GM19452 (cell line): ENCODE measurements at regions not wholly inside any gene's neighbourhood (a gene's known extent, or its start where the extent isn't known, plus 50 kb on each side); places are given as distances from the start of the nearest gene placed in this dataset.

Experiments
- ATAC-seq: cut with Tn5 transposase; IDR thresholded peaks from one replicate; pipeline ENCODE4 v1.9.1; 2021; ENCODE audit not compliant: unreplicated experiment

DNA sequence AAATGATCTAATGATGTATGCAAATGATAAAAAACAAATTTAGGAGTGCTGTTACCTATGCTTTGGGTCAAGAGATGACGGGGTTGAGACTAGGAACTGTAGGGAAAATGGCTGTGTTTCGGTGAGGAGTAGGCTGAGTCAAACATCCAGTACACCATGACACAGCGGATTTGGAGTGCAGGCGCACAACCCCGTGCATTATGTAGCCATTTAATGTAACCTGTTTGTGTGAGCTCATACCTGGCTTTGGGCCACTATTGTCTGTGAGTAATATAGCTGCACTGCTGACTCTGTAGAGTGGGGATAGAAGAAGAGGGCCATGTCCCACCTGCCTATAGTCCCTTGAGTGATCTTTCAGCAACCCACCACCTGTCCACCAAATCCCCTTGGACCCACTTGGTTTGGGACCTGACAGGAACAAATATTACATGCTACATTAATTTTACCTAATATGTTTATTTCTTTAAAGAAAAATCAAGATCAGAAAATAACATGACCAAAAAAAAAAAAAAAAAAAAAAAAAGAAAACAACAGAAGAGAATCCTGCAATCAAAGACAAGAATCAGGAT lies 95.5 kb upstream of the KLHL1 start:
- no peak for ATAC-seq

DNA sequence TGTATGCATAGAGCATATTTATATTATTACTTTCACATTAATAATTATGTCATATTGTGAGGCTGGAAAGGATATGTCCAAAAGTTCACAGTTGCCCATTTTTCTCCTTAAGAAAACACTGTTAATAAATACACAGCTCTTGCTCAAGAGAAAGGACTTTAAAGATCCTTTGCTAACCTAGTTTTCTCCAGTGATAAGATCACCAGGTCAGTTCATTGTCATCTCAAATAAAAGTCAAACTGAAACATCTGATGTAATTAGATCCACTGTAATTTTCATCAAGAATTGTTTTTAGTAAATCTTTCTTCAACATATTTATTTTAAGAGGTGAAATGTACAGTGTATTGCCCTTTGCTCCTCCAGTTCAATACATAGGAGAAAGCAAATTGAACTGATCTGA lies 82.8 kb upstream of the KLHL1 start:
- ATAC-seq: no peak

DNA sequence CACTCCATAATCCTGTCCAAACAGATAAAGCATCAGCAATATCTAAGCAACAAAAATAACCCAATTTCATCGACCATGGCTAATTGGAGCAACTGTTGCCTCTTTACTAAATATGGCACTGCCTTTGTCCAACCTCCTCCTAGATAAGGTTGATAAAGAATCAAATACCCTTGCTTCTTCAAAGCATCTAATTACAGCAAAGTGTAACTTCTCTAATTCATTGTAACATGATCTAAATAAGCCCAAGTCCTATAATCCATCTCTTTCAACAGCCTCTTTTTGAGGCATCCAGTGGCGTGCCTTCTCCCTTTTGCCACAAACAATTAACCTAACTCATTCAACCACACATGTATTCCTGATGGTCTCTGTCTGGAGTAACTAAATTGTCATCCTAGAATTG lies 81.7 kb upstream of the KLHL1 start:
- no peak for ATAC-seq

GRCh38 chr13:70188567-70188966 lies 80.3 kb upstream of the KLHL1 start:
- no peak for ATAC-seq

GRCh38 chr13:70183041-70183440 lies 74.8 kb upstream of the KLHL1 start:
- no peak for ATAC-seq
